Rectal smooth muscle tissue (tissue), 1 donor: ENCODE measurements at regions not wholly inside any gene's neighbourhood (a gene's known extent, or its start where the extent isn't known, plus 50 kb on each side); places are given as distances from the start of the nearest gene placed in this dataset.
"Not testable (repeated sequence)": the region's sequence is repeated elsewhere in the genome, so short reads cannot be mapped to it uniquely, and the experiment has no call there.

ENCODE experiments used
- H3K27ac ChIP-seq: one replicate; pipeline ENCODE4 v1.7.0; 2013; ENCODE audit warnings: low read depth, low read length, inconsistent platforms
- H3K27me3 ChIP-seq: one replicate; pipeline ENCODE4 v1.7.0; 2013; ENCODE audit warnings: low read length; ENCODE audit not compliant: control insufficient read depth, insufficient read depth
- H3K36me3 ChIP-seq: one replicate; pipeline ENCODE4 v1.7.0; 2013; ENCODE audit warnings: low read length; ENCODE audit not compliant: control insufficient read depth, insufficient read depth
- H3K4me1 ChIP-seq: one replicate; pipeline ENCODE4 v1.7.0; 2013; ENCODE audit warnings: low read length; ENCODE audit not compliant: control insufficient read depth, insufficient read depth
- H3K4me3 ChIP-seq: one replicate; pipeline ENCODE4 v1.7.0; 2013; ENCODE audit warnings: low read length
- H3K9ac ChIP-seq: one replicate; pipeline ENCODE4 v1.7.0; 2013; ENCODE audit warnings: low read length

- Histone ChIP-seq H3K27me3 (no peaks in the 10 kb centered on the region), H3K27ac (no peak overlapping the region), H3K4me1 (no peaks in the 10 kb centered on the region), H3K4me3 (no peak overlapping the region), H3K36me3 (no peaks in the 10 kb centered on the region), H3K9ac (no peak overlapping the region)
Measured at GRCh38 chr14:55771242-55771981, 191.4 kb downstream of the KTN1 start.

GRCh38 chr14:55772486-55772885 is 192.5 kb downstream of the KTN1 start:
- H3K9ac ChIP-seq = no peak overlapping the region
- H3K36me3 ChIP-seq = no peaks in the 10 kb centered on the region
- no peaks in the 10 kb centered on the region for H3K4me1 ChIP-seq
- no peak overlapping the region for H3K4me3 ChIP-seq
- no peaks in the 10 kb centered on the region for H3K27me3 ChIP-seq
- H3K27ac ChIP-seq = no peak overlapping the region

DNA sequence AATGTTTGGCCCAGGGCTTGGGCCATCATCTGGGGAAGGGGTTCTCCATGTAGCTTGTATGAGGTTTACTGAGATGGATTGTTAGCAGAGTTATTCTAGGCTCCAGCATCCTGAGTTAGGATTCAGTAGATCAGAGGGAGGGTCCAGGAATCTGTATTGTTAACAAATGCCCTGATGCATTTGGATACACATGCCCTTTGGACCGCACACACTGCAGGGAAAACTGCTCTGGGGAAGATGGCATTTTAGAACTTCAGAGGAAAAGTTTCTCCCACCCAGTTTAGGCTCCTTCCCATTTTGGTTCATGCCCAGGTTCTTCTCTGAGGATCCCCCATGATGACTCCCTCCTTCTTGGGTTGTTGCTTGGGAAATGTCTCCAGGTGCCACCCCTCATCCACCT is 193.3 kb downstream of the KTN1 start:
- no peak overlapping the region for H3K27ac ChIP-seq
- no peak overlapping the region for H3K4me3 ChIP-seq
- H3K9ac ChIP-seq = no peak overlapping the region
- no peaks in the 10 kb centered on the region for H3K4me1 ChIP-seq
- H3K27me3 ChIP-seq = no peaks in the 10 kb centered on the region
- no peaks in the 10 kb centered on the region for H3K36me3 ChIP-seq

DNA sequence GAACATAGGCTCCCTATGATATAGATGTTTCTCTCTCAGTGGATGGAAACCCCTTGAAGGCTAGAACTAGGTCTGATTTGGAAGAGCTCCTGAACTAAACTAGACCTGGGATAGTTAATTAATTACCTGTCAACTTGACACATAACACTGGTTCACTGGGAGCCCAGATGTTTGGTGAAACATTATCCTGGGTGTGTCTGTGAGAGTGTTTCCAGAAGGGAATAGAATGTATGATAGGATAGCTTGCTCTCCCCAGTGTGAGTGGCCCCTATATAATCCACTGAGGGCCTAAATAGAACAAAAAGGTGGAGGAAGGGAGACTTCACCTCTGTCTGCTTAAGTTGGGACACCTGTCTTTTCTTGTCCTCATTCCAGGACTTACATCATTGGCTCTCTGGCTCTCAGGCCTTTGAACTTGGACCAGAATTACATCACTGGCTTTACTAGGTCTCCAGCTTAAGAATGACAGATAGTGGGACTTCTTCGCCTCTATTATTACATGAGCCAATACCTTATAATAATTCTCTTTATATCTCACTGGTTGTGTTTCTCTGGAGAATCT is 194.1 kb downstream of the KTN1 start:
- Histone ChIP-seq H3K4me3 (no peak overlapping the region), H3K36me3 (no peaks in the 10 kb centered on the region), H3K9ac (no peak overlapping the region), H3K4me1 (no peaks in the 10 kb centered on the region), H3K27ac (no peak overlapping the region), H3K27me3 (no peaks in the 10 kb centered on the region)

DNA sequence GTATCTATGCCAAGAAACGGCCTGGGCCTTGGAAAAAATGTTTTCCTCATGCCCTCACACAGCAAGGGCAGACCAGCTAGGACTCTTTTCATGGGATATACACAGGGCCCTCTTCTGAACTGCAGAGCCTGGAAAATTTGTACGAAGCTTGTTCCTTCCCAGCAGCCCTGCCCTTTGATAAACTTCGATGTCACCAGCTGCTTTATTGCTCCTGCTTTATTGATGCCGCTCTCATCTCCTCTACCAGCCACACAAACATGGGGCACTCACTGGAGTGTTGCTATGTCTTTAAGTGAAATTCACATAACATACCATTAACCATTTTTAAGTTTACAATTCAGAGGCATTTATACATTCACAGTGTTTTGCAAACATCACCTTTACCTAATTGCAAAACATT is 197.9 kb downstream of the KTN1 start:
- Histone ChIP-seq H3K9ac (no peak overlapping the region), H3K27me3 (no peaks in the 10 kb centered on the region), H3K4me1 (no peaks in the 10 kb centered on the region), H3K36me3 (no peaks in the 10 kb centered on the region), H3K4me3 (no peak overlapping the region), H3K27ac (no peak overlapping the region)

DNA sequence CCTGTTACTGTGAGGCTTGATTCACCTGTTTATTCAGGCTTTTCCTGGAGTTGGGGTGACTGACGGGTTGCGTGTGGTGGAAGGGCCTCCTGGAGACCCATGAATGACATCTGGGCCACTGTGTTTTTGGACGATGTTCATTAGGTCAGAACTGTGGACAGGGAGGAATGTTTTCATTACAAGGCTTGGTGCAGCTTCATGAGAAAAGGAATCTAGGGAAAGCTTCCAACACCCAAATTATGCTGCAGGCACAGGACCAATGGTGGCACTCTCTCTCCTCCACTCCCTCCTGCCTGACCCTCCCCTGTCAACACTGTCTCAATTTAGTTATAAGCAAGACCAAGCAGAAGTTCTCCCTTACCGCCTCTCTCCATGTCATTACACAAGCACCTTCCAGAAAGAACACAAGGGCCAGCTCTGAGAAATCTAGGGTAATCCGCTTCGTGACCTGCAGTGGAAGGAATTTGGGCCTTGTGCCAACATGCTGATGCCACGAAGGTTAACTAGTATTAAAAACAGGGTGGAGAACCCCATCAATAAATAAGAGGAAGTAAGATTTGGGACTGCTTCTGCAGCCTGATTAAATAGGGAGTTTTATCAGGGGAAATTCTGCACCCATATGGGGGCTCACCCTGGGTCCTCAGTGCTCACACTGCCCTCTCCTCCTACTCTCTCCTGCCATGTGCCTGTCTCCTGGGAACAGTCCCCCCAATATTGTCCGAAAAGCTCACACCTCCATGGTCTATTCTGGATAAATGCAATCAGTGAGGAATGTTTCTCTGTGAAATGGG is 200.3 kb downstream of the KTN1 start:
- Histone ChIP-seq H3K36me3 (no peaks in the 10 kb centered on the region), H3K27ac (no peak overlapping the region), H3K9ac (no peak overlapping the region), H3K27me3 (no peaks in the 10 kb centered on the region), H3K4me1 (no peaks in the 10 kb centered on the region), H3K4me3 (no peak overlapping the region)

DNA sequence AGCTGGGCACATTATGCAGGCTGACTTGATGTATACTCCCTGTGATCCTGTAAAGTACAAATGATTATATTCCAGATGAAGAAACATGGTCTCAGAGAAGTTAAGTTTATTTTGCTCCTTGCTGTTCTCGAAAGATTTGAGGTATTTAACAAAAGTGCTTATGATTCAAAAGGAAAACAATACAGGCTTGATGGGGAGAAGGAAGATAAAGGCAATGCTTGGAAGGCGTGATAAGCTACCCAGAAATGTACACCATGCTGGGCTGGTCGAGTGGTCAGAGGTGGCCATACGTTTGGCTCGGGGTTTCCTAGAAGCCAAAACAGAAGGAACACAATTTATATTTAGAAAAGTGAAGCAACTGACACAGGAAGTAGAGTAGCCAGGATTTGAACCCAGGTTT is 201.0 kb downstream of the KTN1 start:
- no peak overlapping the region for H3K4me3 ChIP-seq
- H3K27me3 ChIP-seq = no peaks in the 10 kb centered on the region
- H3K36me3 ChIP-seq = no peaks in the 10 kb centered on the region
- no peak overlapping the region for H3K27ac ChIP-seq
- no peak overlapping the region for H3K9ac ChIP-seq
- no peaks in the 10 kb centered on the region for H3K4me1 ChIP-seq

DNA sequence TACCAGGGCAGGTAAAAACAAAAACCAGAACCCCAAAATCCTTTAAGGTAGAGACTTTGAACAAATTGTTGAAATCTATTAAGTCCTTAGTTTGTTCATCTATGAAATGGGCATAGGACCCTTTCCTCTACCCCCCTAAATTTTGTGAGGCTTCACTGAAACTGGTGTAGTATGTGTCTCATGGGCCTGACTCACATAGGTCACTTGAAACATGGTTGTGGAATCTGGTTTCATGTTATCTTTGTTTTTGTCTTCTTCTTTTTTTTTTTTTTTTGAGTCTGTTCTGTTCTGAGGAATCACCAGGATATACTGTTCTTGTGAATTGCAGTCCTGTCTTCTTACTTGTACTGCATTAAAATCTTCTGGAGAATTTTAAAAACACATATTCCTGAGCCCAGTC is 202.2 kb downstream of the KTN1 start:
- H3K4me3 ChIP-seq = no peak overlapping the region
- H3K36me3 ChIP-seq = no peaks in the 10 kb centered on the region
- no peak overlapping the region for H3K9ac ChIP-seq
- no peaks in the 10 kb centered on the region for H3K27me3 ChIP-seq
- H3K4me1 ChIP-seq = no peaks in the 10 kb centered on the region
- no peak overlapping the region for H3K27ac ChIP-seq

DNA sequence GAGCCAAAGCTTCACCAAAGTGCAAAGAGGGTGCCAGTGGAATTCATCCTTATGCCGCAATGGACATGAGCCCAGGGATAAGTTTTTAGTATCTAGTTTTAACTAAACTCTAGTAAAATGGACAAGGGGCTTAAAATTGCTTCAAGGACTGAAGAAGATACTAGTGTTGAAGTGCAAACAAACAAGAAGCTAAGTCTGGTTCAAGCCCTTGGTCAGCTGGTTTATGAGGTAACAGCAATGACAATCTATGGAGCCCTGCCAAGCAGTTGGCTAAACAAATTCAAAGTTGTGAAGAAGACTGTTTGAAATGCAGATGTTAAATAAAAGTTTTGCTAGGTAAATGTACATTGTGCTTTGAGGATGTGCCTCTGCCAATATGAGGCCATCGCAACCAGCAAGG is 209.4 kb downstream of the KTN1 start:
- Histone ChIP-seq H3K4me1 (no peaks in the 10 kb centered on the region), H3K36me3 (no peaks in the 10 kb centered on the region), H3K27ac (no peak overlapping the region), H3K4me3 (no peak overlapping the region), H3K27me3 (no peaks in the 10 kb centered on the region), H3K9ac (no peak overlapping the region)

- no peaks in the 10 kb centered on the region for H3K27me3 ChIP-seq
- no peak overlapping the region for H3K9ac ChIP-seq
- H3K27ac ChIP-seq = no peak overlapping the region
- no peak overlapping the region for H3K4me3 ChIP-seq
- no peaks in the 10 kb centered on the region for H3K36me3 ChIP-seq
- H3K4me1 ChIP-seq = no peaks in the 10 kb centered on the region
Measured at GRCh38 chr14:55794655-55795595, 214.9 kb downstream of the KTN1 start.

- H3K4me1 ChIP-seq, H3K36me3 ChIP-seq, H3K9ac ChIP-seq, H3K4me3 ChIP-seq, H3K27me3 ChIP-seq, H3K27ac ChIP-seq: not testable (repeated sequence)
Measured at GRCh38 chr14:55796513-55796912, 216.5 kb downstream of the KTN1 start.

DNA sequence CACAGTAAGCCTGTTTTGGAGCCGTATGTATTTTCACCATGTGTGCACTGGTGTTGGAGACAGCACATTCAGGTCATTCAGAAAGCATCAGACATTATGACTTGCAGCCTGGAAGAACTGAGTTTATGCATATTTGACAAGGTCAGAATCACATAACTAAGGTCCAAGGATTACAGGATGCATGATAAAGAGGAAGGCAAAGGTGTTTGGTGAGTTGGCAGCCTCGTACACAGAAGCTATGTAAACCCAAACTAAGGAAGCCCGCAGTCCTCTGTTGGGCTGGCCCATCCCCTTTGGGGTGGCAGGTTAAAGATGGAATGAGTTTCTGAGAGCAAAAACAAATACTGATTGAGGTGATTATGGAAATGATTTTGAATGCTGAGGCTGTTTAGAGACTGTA is 218.4 kb downstream of the KTN1 start:
- Histone ChIP-seq H3K4me3 (no peak overlapping the region), H3K9ac (no peak overlapping the region)

More for the DNA sequence above, 218.4 kb downstream of the KTN1 start:
- Histone ChIP-seq H3K36me3 (no peaks in the 10 kb centered on the region), H3K27ac (no peak overlapping the region), H3K27me3 (no peaks in the 10 kb centered on the region), H3K4me1 (no peaks in the 10 kb centered on the region)
